HL-60 (cell line): ENCODE measurements at regions not wholly inside any gene's neighbourhood (a gene's known extent, or its start where the extent isn't known, plus 50 kb on each side); places are given as distances from the start of the nearest gene placed in this dataset.

Source experiments
- CTCF ChIP-seq: IDR thresholded peaks from one replicate; pipeline ENCODE4 v1.5.1; 2011; ENCODE audit warnings: low read length, control low read depth, inconsistent platforms; ENCODE audit not compliant: insufficient read depth
- POLR2AphosphoS5 ChIP-seq: IDR thresholded peaks from 2 replicates; pipeline ENCODE4 v1.6.1; 2012; ENCODE audit warnings: low read depth
- REST ChIP-seq: IDR thresholded peaks from 2 replicates; pipeline ENCODE4 v1.6.1; 2012; ENCODE audit warnings: low read depth; ENCODE audit not compliant: insufficient replicate concordance
- SPI1 ChIP-seq: IDR thresholded peaks from 2 replicates; pipeline ENCODE4 v1.6.1; 2012; ENCODE audit warnings: low read depth, mild to moderate bottlenecking, borderline replicate concordance

- TF ChIP-seq REST (no peak), CTCF (no peak), POLR2AphosphoS5 (no peak), SPI1 (no peak)
These were observed 224.1 kb upstream of the TPRG1 start for GRCh38 chr3:188947401-188948280.
